Testis (tissue), 2 donors: ENCODE measurements at regions not wholly inside any gene's neighbourhood (a gene's known extent, or its start where the extent isn't known, plus 50 kb on each side); places are given as distances from the start of the nearest gene placed in this dataset.

Source experiments
- CTCF ChIP-seq, 3 experiments: fragments of 450-650 bp in 2 of 3; fragments of 200-600 bp in 1 of 3; sonication (generic) in 1 of 3; IDR thresholded peaks; one replicate each; pipeline ENCODE4 v1.5.1; 2016 to 2019; ENCODE audit warnings: antibody characterized with exemption in 3 of 3, mild to moderate bottlenecking in 2 of 3, moderate library complexity in 1 of 3
- POLR2A ChIP-seq: fragments of 450-650 bp; IDR thresholded peaks from one replicate; pipeline ENCODE4 v1.6.1; 2017; ENCODE audit warnings: antibody characterized with exemption, mild to moderate bottlenecking, moderate library complexity

GRCh38 chr7:67858931-67859330 is 862.3 kb downstream of the TYW1 start:
- TF ChIP-seq CTCF (IDR thresholded peaks at IDR 0.05) (no peak), POLR2A (no peak)
